ENCODE measurements at regions not wholly inside any gene's neighbourhood (a gene's known extent, or its start where the extent isn't known, plus 50 kb on each side); places are given as distances from the start of the nearest gene placed in this dataset.

DNA sequence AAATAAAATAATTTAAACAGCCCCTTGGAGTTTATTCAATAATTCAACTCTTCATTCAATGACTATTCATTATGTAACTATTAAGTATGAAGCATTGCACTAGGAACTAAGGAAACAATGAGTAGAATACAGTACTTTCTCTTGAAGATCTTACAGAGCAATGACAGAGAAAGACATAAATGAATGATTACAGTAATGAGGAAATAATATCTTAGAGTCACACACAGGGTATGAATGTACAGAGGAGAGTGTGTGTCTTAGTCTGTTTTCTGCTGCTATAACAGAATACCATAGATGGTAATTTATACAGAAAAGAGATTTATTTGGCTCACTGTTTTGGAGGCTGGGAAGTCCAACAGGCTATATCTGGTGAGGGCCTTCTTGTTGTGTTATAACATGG is 120.5 kb upstream of the NRBF2 start:
- Histone ChIP-seq H3K27me3 (ENCODE audit: control insufficient read depth in 1 of 2, insufficient read depth in 2 of 2, low read length in 1 of 2) (no peaks in the 10 kb centered on the region), H3K27ac (ENCODE audit: low read depth in 1 of 2, low read length in 2 of 2) (no peak overlapping the region), H3K4me3 (ENCODE audit: low read length in 2 of 2) (no peak overlapping the region), H3K36me3 (ENCODE audit: control insufficient read depth in 1 of 2, insufficient read depth in 2 of 2, low read length in 1 of 2) (peaks cover 0 to 2% of the 10 kb centered on the region in 2 donors), H3K4me1 (ENCODE audit: control insufficient read depth in 1 of 2, insufficient read depth in 2 of 2, low read length in 2 of 2) (no peaks in the 10 kb centered on the region), H3K9me3 (ENCODE audit: control insufficient read depth, low read length) (no peaks in the 10 kb centered on the region)
- DNase-seq (no peak), ATAC-seq (ENCODE audit: low FRiP score) (no peak)
- intact Hi-C loops (cut with DNase I), result no loop called here

DNA sequence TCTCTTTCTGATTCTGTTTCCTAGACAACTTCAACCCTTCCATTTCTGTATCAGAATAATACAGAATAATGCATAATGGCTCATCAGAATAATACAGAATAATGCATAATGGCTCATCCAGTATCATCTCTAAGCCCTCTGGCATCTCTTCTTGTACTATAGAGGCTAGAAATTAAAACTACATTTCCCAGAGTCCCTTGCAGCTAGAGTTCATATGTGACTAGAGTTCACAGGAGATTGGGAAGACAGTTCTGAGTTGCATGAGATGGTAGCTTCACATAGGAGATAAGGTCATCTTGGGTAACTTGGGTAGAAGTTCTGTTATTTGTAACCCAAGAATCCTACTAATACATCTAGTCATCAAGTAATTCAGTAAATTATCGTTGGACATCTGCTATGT is 122.9 kb upstream of the NRBF2 start:
- ATAC-seq (ENCODE audit: low FRiP score), result no peak
- Histone ChIP-seq H3K27ac (ENCODE audit: low read depth in 1 of 2, low read length in 2 of 2) (no peak overlapping the region), H3K36me3 (ENCODE audit: control insufficient read depth in 1 of 2, insufficient read depth in 2 of 2, low read length in 1 of 2) (peaks cover 0 to 2% of the 10 kb centered on the region in 2 donors), H3K27me3 (ENCODE audit: control insufficient read depth in 1 of 2, insufficient read depth in 2 of 2, low read length in 1 of 2) (no peaks in the 10 kb centered on the region), H3K4me3 (ENCODE audit: low read length in 2 of 2) (no peak overlapping the region), H3K4me1 (ENCODE audit: control insufficient read depth in 1 of 2, insufficient read depth in 2 of 2, low read length in 2 of 2) (no peaks in the 10 kb centered on the region), H3K9me3 (ENCODE audit: control insufficient read depth, low read length) (peaks cover 2% of the 10 kb centered on the region)
- intact Hi-C loops (cut with DNase I), result no loop called here
- no peak for DNase-seq
- WGBS, 2 donors, result 92 to 97% methylated on average over 1 of the region's 1 CpG

DNA sequence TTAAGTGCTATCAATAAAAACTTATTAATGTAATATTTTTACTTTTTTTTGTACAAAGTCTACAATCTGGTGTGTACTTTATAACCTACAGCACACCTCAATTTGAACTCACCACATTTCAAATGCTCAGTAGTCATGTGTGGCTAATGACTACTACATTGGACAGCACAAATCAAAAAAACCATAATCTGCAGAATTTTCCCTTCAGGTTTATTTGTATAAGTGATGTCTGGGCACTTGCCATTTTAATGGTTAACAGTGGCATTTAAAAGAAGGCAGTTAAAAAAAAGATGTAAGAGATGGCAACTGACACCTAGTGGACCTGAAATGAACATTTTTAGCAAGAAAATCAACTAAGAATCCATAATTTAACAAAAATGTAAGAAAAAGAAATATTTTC is 124.6 kb upstream of the NRBF2 start:
- no peaks in the 10 kb centered on the region for H3K27me3 ChIP-seq (ENCODE audit: control insufficient read depth in 1 of 2, insufficient read depth in 2 of 2, low read length in 1 of 2)
- intact Hi-C loops (cut with DNase I), result no loop called here
- no peaks in the 10 kb centered on the region for H3K4me1 ChIP-seq (ENCODE audit: control insufficient read depth in 1 of 2, insufficient read depth in 2 of 2, low read length in 2 of 2)
- no peak overlapping the region for H3K27ac ChIP-seq (ENCODE audit: low read depth in 1 of 2, low read length in 2 of 2)
- H3K9me3 ChIP-seq (ENCODE audit: control insufficient read depth, low read length), result peaks cover 2% of the 10 kb centered on the region
- no peak overlapping the region for H3K4me3 ChIP-seq (ENCODE audit: low read length in 2 of 2)
- DNase-seq (no peak), ATAC-seq (ENCODE audit: low FRiP score) (no peak)
- peaks cover 0 to 2% of the 10 kb centered on the region in 2 donors for H3K36me3 ChIP-seq (ENCODE audit: control insufficient read depth in 1 of 2, insufficient read depth in 2 of 2, low read length in 1 of 2)

DNA sequence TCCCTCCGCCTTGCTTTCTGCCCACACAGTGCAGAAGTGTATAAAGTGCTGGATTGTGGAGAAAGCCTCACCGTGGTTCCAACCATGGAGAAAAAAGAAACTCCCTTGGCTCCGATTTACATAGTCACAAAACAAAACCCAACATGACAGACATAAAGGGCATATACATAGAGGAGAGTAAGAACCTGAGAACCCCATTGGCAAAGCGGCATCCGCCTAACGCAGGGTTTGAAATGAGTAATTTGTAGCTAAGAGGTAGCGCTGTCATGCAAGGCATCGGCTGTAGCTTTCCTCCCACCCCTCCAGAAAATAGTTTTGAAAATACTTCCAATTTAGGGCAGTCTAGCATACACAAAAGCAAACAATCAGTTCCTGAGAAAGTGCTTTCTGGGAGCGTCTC is 126.0 kb upstream of the NRBF2 start:
- Histone ChIP-seq H3K27me3 (ENCODE audit: control insufficient read depth in 1 of 2, insufficient read depth in 2 of 2, low read length in 1 of 2) (no peaks in the 10 kb centered on the region), H3K9me3 (ENCODE audit: control insufficient read depth, low read length) (peaks cover 2% of the 10 kb centered on the region), H3K36me3 (ENCODE audit: control insufficient read depth in 1 of 2, insufficient read depth in 2 of 2, low read length in 1 of 2) (no peaks in the 10 kb centered on the region), H3K27ac (ENCODE audit: low read depth in 1 of 2, low read length in 2 of 2) (no peak overlapping the region), H3K4me3 (ENCODE audit: low read length in 2 of 2) (no peak overlapping the region), H3K4me1 (ENCODE audit: control insufficient read depth in 1 of 2, insufficient read depth in 2 of 2, low read length in 2 of 2) (no peaks in the 10 kb centered on the region)
- intact Hi-C loops (cut with DNase I), result no loop called here
- 84 to 86% methylated on average over 9 of the region's 9 CpGs for WGBS, 2 donors
- DNase-seq (no peak), ATAC-seq (ENCODE audit: low FRiP score) (no peak)

DNA sequence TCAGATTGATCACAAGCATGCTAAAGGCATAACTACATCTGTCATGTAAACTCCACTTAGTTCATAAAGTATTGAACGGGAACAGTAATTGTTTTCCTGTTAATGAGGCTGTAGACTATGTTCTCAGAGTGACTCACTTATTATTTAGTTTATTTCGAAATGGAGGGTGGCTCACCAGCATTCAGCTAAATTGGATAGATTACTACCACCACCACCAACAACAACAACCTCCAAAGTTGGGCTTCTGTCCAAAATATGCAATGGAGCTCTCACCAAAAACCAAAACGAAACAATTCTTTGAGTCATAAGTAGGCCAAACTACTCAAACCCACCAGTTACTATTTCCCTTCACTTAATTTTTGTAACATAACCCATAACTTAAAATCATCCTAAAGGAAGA is 127.9 kb upstream of the NRBF2 start:
- no peaks in the 10 kb centered on the region for H3K36me3 ChIP-seq (ENCODE audit: control insufficient read depth in 1 of 2, insufficient read depth in 2 of 2, low read length in 1 of 2)

DNA sequence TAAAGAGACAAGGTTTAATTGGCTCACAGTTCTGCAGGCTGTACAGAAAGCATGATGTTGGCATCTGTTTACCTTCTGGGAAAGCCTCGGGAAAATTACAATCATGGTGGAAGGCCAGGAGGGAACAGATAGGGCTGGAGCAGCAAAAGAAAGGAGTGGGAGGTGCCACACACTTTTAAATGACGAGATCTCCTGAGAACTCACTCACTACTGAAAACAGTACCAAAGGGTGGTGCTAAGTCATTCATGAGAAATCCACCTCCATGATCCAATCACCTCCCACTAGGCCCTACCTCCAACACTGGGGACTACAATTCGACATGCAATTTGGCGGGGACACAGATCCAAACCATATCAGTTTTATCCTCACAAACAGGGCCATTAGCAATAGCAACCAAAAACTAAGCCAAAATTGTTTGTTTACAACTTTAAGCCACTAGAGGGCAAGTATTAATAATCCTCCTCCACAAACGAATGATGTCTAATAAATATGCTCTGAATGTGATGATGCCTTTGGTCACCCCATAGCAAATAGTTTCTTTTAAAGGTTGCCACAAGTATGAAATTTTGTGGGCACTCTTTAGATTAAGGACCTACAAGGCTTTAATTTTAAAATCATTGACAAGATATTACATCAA is 129.2 kb upstream of the NRBF2 start:
- no peak overlapping the region for H3K27ac ChIP-seq (ENCODE audit: low read depth in 1 of 2, low read length in 2 of 2)
- DNase-seq, result no peak
- WGBS, 2 donors, result 65 to 77% methylated on average over 5 of the region's 5 CpGs
- no peak overlapping the region for H3K4me3 ChIP-seq (ENCODE audit: low read length in 2 of 2)
- no peaks in the 10 kb centered on the region for H3K4me1 ChIP-seq (ENCODE audit: control insufficient read depth in 1 of 2, insufficient read depth in 2 of 2, low read length in 2 of 2)
- H3K36me3 ChIP-seq (ENCODE audit: control insufficient read depth in 1 of 2, insufficient read depth in 2 of 2, low read length in 1 of 2), result no peaks in the 10 kb centered on the region
- H3K27me3 ChIP-seq (ENCODE audit: control insufficient read depth in 1 of 2, insufficient read depth in 2 of 2, low read length in 1 of 2), result no peaks in the 10 kb centered on the region
- intact Hi-C loops (cut with DNase I), result no loop called here
- no peak for ATAC-seq (ENCODE audit: low FRiP score)
- H3K9me3 ChIP-seq (ENCODE audit: control insufficient read depth, low read length), result peaks cover 2% of the 10 kb centered on the region

More for the DNA sequence above, 127.9 kb upstream of the NRBF2 start:
- Histone ChIP-seq H3K9me3 (ENCODE audit: control insufficient read depth, low read length) (peaks cover 2% of the 10 kb centered on the region), H3K27ac (ENCODE audit: low read depth in 1 of 2, low read length in 2 of 2) (no peak overlapping the region), H3K4me1 (ENCODE audit: control insufficient read depth in 1 of 2, insufficient read depth in 2 of 2, low read length in 2 of 2) (no peaks in the 10 kb centered on the region), H3K27me3 (ENCODE audit: control insufficient read depth in 1 of 2, insufficient read depth in 2 of 2, low read length in 1 of 2) (no peaks in the 10 kb centered on the region), H3K4me3 (ENCODE audit: low read length in 2 of 2) (no peak overlapping the region)
- no peak for ATAC-seq (ENCODE audit: low FRiP score)
- DNase-seq, result no peak
- intact Hi-C loops (cut with DNase I), result no loop called here
- 50 to 68% methylated on average over 3 of the region's 3 CpGs for WGBS, 2 donors

DNA sequence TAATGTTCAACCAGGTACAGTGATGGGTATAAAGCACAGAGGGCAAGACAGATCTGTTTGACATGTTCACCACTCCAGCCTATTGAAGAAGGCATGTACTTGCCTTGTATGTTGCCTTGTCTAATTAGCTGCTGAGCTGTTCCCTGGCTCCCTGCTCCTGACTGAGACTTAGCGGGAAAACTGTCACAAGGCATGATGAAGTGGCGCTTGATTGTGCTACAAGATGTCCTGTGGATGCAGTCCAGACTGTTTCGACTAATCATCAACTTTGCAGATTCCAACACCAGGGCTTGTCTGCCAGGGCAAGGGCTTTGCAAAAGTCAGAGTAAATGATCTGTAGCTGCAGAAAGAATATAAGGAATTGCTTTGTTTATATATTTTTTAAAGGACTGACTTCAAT is 136.2 kb upstream of the NRBF2 start:
- WGBS, 2 donors, result 36 to 44% methylated on average over 3 of the region's 3 CpGs

DNA sequence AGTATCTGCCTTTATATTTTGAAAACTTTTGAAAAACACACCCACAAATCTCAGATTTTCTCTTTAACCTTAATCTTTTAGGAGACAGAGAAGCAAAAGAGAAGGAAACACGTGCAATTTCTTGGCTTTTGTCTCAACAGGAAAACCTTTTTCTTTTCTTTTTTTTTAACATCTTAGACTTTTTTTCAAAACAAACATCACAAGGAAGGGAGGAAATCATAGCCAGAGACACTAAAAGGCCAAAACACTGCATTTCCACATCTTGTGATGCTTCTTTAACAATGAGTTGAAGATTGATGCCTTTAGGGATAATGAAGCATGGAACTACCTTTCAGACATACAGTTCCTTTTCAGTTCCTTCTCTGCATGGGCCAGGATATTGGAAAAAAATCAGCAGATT is 136.6 kb upstream of the NRBF2 start:
- Histone ChIP-seq H3K27ac (ENCODE audit: low read depth in 1 of 2, low read length in 2 of 2) (no peak overlapping the region), H3K36me3 (ENCODE audit: control insufficient read depth in 1 of 2, insufficient read depth in 2 of 2, low read length in 1 of 2) (no peaks in the 10 kb centered on the region), H3K9me3 (ENCODE audit: control insufficient read depth, low read length) (no peaks in the 10 kb centered on the region), H3K27me3 (ENCODE audit: control insufficient read depth in 1 of 2, insufficient read depth in 2 of 2, low read length in 1 of 2) (peaks cover 0 to 2% of the 10 kb centered on the region in 2 donors), H3K4me1 (ENCODE audit: control insufficient read depth in 1 of 2, insufficient read depth in 2 of 2, low read length in 2 of 2) (no peaks in the 10 kb centered on the region), H3K4me3 (ENCODE audit: low read length in 2 of 2) (no peak overlapping the region)
- WGBS, 2 donors, result 42 to 43% methylated on average over 1 of the region's 1 CpG
- DNase-seq, result no peak
- intact Hi-C loops (cut with DNase I), result no loop called here
- ATAC-seq (ENCODE audit: low FRiP score), result no peak

More for the DNA sequence above, 136.2 kb upstream of the NRBF2 start:
- Histone ChIP-seq H3K36me3 (ENCODE audit: control insufficient read depth in 1 of 2, insufficient read depth in 2 of 2, low read length in 1 of 2) (no peaks in the 10 kb centered on the region), H3K9me3 (ENCODE audit: control insufficient read depth, low read length) (no peaks in the 10 kb centered on the region), H3K27ac (ENCODE audit: low read depth in 1 of 2, low read length in 2 of 2) (no peak overlapping the region), H3K4me1 (ENCODE audit: control insufficient read depth in 1 of 2, insufficient read depth in 2 of 2, low read length in 2 of 2) (no peaks in the 10 kb centered on the region), H3K27me3 (ENCODE audit: control insufficient read depth in 1 of 2, insufficient read depth in 2 of 2, low read length in 1 of 2) (peaks cover 0 to 2% of the 10 kb centered on the region in 2 donors), H3K4me3 (ENCODE audit: low read length in 2 of 2) (no peak overlapping the region)
- intact Hi-C loops (cut with DNase I), result no loop called here
- no peak for ATAC-seq (ENCODE audit: low FRiP score)
- no peak for DNase-seq

DNA sequence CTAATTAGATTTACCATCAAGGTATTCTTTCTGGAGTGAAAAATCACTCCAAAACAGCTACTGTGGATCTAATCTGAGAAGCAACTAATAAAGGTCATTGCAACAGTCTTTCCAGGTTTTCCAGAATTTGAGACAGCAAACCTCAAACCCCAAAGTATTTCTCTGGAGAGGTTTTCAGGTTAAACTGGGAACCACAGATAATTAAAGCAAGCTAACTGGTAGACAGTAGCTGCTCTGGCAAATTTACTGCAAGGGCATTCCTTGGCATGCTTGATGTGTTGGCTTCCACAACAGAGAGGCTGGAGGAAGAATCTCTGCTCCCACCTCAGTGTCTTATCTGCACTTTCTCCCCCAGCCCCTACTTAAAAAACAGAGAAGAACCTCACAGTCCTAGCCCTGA is 140.0 kb upstream of the NRBF2 start:
- H3K4me1 ChIP-seq (ENCODE audit: control insufficient read depth in 1 of 2, insufficient read depth in 2 of 2, low read length in 2 of 2), result no peaks in the 10 kb centered on the region
- ATAC-seq (ENCODE audit: low FRiP score) (no peak), DNase-seq (no peak)
- H3K27me3 ChIP-seq (ENCODE audit: control insufficient read depth in 1 of 2, insufficient read depth in 2 of 2, low read length in 1 of 2), result peaks cover 0 to 2% of the 10 kb centered on the region in 2 donors
- no peaks in the 10 kb centered on the region for H3K9me3 ChIP-seq (ENCODE audit: control insufficient read depth, low read length)
- H3K27ac ChIP-seq (ENCODE audit: low read depth in 1 of 2, low read length in 2 of 2), result no peak overlapping the region
- no peak overlapping the region for H3K4me3 ChIP-seq (ENCODE audit: low read length in 2 of 2)
- H3K36me3 ChIP-seq (ENCODE audit: control insufficient read depth in 1 of 2, insufficient read depth in 2 of 2, low read length in 1 of 2), result no peaks in the 10 kb centered on the region
- intact Hi-C loops (cut with DNase I), result no loop called here

All from aorta (tissue), 5 donors.